HG02884 (cell line): ENCODE measurements at regions not wholly inside any gene's neighbourhood (a gene's known extent, or its start where the extent isn't known, plus 50 kb on each side); places are given as distances from the start of the nearest gene placed in this dataset.
"Not testable (repeated sequence)": the region's sequence is repeated elsewhere in the genome, so short reads cannot be mapped to it uniquely, and the experiment has no call there.

Experiments
- ATAC-seq: cut with Tn5 transposase; IDR thresholded peaks from one replicate; pipeline ENCODE4 v1.9.1; 2021; ENCODE audit warnings: mild to moderate bottlenecking, moderate library complexity; ENCODE audit not compliant: unreplicated experiment

DNA sequence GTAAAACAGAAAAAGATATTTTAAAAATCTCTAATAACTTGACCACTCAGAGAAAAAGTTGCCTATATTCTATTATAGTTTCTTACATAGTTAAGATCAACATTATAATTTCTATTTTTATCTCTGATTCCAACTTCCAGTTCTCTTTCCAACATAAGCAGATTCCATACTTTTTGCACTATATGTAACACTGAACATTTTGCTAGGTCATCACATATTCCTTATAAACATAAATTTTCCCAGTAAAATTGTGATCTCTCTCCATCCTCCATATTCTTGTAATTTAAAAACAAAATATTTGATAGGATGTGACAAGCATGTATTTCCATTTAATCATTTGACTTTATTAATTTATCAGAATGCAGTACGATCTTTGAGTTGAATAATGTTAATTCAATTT, 170.4 kb upstream of the THSD7A start:
- no peak for ATAC-seq

DNA sequence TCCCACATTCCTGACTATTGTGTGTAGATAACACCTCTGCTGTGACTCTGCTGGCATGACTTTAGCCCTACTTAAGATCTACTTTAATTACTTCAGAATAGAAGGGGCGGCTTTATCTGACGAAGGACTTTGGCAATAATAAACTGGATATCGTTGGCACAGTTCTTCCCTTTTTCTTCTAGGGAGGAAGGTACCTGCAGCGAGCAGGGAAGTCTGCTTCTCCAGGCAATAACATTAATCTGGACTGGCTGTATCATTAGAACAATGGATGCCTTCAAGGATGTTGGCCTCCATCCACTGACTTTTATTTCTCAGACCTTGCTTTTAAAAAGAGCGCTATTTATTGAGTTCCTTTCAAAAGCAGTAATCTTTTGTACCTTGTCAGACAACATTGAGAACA, 172.6 kb upstream of the THSD7A start:
- ATAC-seq, result no peak

DNA sequence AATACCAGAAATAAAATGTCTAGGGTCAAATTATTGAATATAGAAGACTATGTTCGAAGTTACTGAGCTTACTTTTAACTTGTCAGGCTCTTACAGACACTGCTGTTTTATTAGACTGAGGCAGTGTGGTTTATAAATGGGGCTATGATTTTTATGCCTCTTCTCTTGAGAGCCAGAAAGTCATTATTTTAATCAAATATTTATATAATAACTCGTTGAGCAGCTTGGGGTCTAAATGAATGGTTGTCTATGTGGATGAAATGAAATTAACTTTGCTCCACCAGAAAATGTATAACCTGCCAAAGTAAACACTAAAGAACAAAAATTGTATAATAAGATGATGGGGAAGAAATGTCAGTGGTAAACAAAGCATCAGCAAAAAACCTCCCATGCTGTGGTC, 175.6 kb upstream of the THSD7A start:
- ATAC-seq, result no peak

DNA sequence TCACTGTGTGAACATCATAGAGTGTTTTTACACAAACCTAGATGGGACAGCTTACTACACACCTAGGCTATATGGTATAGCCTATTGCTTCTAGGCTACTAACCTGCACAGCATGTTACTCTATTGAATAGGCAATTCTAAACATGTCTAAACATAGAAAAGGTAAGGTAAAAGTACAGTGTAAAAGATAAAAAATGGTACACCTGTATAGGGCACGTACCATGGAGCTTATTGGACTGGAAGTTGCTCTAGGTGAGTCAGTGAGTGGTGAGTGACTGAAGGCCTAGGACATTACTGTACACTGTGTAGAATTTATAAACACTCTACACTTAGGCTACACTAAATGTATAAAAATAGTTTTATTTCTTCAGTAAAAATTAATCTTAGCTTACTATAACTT, 182.0 kb upstream of the THSD7A start:
- no peak for ATAC-seq

DNA sequence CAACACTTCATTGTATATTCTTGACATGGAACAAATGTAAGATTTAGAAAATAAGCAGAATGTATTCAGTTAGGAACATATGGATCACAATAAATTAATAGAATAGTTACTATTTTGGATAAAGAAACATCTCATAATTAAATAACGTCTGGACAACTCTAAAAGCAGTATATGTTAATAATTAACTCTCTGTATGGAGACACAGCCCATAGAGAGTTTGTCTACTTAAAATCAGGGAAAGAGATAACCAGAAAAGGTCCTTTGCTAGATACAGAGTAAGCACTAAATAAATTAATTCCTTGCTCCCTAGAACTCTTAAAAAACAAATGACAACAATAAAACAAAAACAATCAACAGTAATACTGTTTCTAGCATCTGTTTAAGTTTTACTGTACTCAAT, 184.4 kb upstream of the THSD7A start:
- ATAC-seq, result no peak

DNA sequence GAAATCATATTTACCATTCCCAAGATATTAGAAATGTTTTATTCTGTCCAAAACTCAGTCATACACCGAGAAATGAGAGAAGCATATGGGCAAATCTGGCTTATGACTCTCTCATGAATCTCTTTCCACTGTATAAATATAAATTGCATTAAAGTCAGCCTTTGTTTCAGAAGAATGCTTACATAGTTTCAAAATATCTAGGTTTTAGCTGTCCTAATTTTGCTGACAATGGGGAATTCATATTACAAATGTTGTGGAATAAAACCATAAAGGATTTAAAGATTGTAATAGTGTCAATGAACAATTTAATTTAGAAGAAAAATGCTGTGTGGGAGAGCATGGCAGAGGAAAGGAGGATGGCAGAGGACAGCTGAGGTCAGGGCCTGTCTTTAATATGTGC, 185.0 kb upstream of the THSD7A start:
- ATAC-seq, result no peak

DNA sequence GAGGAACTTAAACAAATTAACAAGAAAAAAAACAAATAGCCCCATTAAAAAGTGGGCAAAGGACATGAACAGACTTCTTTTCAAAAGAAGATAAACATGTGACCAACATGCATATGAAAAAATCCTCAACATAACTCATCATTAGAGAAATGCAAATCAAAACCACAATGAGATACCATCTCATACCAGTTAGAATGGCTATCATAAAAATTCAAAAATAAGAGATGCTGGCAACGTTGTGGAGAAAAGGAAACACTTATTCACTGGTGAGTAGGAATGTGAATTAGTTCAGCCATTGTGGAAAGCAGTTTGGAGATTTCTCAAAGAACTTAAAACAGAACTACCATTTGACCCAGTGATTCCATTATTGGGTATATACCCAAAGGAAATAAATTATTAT, 189.1 kb upstream of the TMEM106B start:
- not testable (repeated sequence) for ATAC-seq

DNA sequence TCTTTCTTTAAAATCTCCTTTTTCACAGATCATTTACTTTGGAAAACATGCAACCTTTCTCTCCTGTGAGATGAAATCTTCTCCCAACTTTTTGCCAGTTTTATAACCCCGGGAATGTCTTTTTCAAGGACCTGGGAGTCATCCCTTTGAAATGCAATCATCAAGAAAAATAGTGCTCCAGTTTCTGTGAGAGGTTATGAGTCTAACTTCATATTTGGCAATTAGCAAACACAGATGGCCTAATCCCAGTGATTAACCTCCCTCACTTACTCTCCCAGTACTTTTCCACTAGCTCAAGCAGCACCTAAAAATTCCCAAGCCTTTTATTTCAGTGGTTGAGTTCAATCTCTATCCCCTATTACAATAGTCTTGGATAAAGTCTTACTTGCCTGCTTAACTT, 185.8 kb upstream of the TMEM106B start:
- ATAC-seq, result no peak

DNA sequence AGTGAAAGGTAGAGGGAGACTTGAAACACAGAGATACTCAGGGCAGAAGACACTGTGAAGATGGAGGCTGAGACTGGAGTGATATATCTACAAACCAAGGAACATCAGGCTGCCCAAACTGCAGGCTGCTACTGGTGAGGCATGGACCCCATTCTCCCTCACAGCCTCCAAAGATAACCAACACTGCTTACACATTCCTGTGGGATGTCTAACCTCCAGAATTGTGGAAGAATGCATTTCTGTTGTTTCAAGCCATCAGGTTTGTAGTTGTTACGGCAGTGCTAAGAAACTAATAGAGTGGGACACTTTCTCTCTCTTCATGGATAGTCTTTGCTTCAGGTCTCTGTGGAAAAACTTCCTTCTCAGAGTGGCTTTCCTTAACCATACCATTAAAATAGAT, 182.6 kb upstream of the TMEM106B start:
- ATAC-seq, result no peak

DNA sequence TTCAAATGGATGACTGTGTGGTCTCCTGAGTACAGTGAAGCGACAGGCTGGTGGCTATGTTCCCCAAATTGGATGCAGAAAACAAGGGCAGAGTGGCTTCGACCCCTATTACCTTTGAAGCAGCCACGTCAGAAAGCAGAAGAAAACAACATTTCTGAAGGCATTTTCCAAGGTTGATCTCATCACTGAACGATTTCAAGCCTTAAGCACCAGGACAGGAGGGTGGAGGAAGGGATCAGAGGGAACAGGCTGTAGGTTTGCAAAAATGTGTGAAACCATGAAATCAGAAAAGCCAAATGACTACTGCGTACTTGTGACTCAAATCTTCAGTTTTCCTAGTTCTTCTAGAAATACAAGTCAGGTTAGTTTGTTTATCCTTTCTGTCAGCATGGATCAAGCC, 181.0 kb upstream of the TMEM106B start:
- ATAC-seq, result no peak

DNA sequence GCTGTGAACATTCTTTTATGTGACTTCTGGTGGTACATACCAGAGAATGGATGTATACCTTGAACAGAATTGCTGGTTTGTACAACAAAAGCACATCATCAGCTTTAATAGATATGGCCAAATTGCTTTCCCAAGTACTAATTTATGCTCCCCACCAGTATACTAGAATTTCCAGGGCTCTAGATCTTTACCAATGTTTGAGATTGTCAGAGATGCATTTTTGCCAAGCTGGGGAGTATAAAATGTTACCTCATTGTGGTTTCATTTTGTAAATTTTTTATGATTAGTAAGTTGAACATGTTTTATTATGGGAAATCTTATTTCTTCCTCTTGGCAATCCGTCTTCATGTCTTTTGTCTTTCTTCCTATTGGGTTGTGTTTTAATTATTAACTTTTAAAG, 179.9 kb upstream of the TMEM106B start:
- ATAC-seq, result no peak

DNA sequence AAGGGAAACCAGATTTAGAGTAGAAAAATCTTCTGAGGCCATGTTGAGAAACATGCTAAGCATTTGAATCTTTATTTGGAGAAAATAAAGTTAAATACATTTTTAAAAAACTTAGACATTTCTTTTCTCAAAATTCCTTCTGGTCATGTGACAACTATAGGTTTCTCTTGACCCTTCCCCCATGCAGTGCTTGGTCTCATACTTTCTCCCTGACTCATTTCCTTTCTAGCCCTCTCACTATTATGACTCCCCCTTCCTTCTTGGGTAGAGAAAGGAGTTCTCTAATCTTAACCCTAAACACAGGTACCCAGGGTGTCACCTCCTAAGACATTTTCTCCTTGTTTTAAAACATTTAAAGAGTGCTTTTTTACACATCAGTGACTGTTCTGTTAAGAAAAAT, 179.5 kb upstream of the TMEM106B start:
- ATAC-seq, result no peak

DNA sequence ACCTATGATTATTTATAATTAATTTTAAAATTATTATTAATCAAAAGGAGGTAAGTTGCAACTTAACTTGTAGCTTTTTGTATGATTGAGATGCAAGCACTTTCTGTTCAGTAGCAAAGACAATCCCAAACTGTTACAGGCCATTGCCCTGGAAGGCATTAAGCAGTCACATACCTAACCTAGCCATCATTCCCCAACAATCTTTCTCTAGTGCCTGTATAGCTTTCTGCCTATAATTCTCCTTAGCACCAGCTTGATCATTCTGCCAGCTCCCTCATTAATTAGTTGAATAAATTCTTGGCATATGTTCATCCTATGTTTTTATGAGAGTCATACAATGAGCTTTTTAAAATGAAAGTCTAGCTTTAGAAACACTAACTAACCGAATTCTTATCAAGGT, 178.9 kb upstream of the TMEM106B start:
- ATAC-seq, result no peak

DNA sequence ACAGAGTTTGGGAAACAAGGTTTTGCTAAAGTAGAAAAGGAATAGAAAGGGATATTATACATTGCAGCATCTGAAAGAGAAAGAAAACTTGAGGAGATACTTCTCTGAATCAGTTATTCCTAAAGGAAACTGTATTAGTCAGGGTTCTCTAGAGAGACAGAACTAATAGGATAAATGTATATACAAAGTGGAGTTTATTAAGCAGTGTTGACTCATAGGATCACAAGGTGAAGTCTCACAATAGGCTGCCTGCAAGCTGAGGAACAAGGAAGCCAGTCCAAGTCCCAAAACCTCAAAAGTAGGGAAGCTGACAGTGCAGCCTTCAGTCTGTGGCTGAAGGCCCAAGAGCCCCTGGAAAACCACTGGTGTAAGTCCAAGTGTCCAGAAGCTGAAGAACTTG, 167.6 kb upstream of the TMEM106B start:
- not testable (repeated sequence) for ATAC-seq

DNA sequence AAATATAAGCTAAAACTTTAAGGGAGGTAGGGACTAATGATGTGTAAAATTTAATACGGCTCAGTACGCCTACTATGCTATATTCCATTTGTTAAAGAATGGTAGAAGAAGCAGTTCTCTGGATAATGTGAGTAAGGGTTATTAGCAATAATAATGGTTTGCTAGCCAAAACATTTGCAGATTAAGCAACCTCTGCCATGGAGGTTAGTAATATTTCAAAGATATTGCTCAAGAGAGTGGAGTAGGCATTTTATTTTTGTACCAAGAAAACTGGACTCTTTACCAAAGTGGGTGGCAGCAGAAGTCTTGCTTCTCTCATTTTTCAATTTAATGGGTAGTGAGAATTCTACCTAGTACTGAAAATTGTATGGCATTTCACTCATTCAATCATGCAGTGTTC, 158.9 kb upstream of the TMEM106B start:
- ATAC-seq, result no peak

DNA sequence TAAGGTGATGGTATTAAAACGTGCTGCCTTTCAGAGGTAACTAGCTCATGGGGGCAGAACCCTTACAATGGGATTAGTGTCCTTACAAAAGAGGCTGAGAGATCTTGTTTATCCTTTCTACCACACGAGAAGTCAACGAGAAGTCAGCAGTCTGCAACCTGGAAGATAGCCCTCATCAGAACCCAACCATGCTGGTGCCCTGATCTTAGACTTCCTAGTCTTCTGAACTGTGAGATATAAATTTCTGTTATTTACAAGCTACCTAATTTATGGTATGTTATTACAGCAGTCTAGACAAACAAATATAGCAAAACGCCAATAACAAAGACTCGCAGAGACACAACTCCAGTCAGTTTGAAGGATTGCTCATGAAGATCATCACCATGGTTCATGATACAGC, 157.5 kb upstream of the TMEM106B start:
- ATAC-seq, result no peak

DNA sequence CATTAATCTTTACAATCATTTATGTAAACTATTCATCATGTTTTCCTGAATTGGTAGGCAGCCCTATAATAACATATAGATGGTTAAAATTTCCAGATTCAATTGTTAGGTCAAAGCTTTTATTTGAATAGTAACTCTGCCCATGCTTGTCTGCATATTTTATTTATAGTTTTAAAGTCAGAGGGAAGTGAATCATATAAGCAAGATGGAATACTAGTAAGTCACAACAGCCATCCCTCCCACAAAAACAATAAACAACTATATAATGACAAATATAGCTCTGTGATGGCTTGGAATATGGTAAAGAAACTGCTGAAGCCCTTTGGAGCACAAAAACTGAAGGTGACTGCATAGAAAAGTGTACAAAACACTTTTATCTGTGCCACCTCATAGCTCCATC, 156.3 kb upstream of the TMEM106B start:
- ATAC-seq, result no peak

DNA sequence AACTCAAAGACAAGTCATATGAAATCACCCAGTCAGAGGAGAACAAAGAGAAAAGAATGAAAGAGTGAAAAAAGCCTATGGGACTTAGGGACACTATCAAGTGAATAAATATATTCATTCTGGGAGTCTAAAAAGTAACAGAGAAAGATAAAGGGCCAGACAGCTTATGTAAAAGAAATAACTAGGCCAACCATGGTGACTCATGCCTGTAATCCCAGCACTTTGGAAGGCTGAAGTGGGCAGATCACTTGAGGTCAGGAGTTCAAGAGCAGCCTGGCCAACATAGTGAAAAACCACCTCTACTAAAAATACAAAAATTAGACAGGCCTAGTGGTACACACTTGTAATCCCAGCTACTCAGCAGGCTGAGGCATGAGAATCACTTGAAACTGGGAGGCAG, 154.7 kb upstream of the TMEM106B start:
- ATAC-seq, result no peak

DNA sequence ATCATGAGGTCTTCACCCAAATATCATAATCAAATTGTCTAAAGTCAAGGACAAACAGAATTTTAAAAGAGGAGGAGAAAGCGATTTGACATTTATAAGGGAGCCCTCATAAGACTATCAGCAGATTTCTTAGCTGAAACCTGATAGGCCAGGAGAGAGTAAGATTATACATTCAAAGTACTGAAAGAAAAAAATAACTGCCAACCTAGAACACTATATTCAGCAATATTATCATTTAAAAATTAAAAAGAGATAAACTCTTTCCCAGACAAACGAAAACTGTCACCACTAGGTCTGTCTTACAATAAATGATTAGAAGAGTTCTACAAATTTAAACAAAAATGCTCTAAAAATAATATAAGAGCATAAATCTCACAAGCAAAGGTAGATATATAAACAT, 154.1 kb upstream of the TMEM106B start:
- no peak for ATAC-seq

DNA sequence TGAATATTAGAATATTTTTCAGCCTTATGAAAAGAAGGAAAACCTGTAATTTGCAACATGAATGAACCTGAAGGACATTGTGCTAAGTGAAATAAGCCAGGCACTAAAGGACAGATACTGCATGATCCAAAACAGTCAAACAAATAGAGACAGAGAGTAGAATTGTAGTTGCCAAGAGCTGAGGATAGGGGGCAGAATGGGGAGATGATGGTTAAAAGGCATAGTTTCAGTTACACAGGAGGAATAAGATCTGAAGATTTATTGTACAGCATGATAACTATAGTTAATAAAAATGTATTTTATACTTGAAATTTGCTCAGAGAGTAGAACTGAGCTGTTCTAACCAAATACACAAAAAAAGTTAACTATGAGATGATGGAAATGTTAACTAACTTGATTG, 149.0 kb upstream of the TMEM106B start:
- ATAC-seq, result peak; percentile 53

DNA sequence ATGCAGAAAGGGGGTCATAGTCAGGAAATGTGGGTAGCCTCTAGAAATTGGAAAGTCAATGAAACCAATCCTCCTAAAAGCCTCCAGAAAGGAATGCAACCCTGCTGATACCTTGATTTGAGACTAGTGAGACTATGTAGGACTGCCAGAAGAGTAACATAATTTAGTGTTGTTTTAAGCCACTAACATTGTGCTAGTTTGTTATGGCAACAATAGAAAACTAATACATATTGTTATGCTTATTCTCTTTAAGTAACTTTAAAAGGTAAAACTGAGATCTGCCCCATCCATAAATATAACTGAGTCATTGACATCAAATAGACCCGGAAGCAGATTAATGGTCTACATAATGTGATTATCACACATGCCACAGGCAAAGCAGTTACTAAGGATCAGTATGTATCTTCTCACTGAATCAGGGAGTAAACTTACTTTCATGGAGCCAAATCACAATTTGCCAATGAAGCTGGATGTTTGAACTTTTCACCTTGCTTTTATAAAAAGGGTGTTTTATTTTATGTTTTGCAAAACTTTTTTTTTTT, 146.4 kb upstream of the TMEM106B start:
- ATAC-seq, result no peak

DNA sequence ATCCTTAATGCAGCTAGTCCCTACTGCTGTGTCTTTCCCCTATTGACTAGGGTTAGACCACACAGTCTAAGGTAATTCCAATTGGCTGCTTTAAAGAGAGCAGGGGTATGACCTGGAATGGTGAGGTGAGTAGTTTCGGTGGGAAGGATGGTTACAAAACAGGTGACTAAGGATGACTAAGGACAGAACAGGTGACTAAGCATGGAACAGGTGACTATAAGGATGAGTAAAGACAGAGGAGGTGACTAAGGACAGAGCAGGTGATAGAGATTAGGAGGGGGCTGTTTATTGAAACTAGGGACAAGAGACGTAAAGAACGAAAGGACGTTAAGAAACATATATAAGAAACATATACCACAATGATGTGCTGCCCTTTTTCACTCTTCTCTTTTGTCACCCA, 145.1 kb upstream of the TMEM106B start:
- ATAC-seq, result no peak

DNA sequence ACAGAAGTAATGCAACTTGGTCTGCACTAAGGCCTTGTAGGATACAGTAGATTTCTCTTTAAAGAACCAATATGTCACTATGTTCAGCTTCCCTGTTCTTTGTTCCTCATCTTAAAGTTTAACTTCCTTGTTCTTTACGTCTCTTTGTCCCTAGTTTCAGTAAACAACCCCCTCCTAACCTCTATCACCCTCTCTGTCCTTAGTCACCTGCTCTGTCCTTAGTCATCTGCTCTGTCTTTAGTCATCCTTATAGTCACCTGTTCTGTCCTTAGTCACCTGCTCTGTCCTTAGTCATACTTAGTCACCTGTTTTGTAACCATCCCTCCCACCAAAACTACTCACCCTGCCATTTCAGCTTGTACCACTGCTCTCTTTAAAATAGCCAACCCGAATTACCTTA, 144.6 kb upstream of the TMEM106B start:
- no peak for ATAC-seq
